T-helper 1 cell treated with Interleukin-12 subunit alpha and Interleukin-12 subunit beta and Interleukin-4 antibody, amounts not matched to agents 30 ng/mL and 1 ng/mL, for 36 hours (primary cell): ENCODE measurements at regions not wholly inside any gene's neighbourhood (a gene's known extent, or its start where the extent isn't known, plus 50 kb on each side); places are given as distances from the start of the nearest gene placed in this dataset.

ENCODE experiments used
- intact Hi-C: fragments of 100-400 bp; cut with micrococcal nuclease; formaldehyde crosslinking; loops from one replicate; pipeline ENCODE4 v1.15.1; 2024

DNA sequence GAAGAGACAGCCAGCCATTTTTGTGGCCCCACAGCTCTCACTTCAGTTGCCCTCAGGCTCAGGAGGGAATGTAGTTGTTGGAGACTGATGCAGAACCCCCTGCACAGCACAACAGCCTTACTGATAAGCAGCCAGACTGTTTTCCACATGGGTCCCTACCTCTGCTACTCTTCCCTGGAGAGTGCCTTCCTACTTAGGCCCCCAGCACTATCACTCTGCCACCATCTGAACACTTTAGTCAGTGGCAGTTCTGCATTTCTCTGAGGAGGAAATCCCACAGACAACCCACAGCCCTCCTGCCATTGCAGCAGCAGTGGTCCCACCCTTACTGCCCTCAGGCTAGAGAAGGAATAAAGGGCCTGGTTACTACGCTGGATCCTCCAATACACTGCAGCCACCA, 61.8 kb upstream of the PTPRD start:
- intact Hi-C loops, result no loop called here

GRCh38 chr9:10678010-10678409, 65.2 kb upstream of the PTPRD start:
- intact Hi-C loops, result no loop called here

GRCh38 chr9:10678790-10679189, 66.0 kb upstream of the PTPRD start:
- intact Hi-C loops, result no loop called here

- intact Hi-C loops, result no loop called here
These were observed 74.1 kb upstream of the PTPRD start for GRCh38 chr9:10686943-10687342.

DNA sequence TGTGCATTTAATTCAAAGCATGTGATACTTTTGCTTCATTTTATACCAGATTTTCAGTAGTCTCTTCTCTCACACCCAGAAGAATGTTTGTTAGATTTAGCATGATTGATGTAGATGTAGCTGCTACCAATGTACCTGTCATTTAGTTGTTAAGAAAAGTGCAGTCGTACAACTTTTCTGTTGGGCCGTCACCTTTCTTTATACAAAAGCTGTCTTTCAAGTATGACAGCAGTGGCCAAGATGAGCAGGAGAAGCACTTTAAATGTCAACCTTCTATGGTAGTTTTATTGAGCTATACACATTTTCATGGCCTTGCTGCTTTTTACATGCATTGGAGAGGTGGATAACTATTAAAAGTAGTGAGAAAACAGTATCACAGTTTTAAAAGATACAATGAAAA, 77.7 kb upstream of the PTPRD start:
- intact Hi-C loops, result no loop called here

DNA sequence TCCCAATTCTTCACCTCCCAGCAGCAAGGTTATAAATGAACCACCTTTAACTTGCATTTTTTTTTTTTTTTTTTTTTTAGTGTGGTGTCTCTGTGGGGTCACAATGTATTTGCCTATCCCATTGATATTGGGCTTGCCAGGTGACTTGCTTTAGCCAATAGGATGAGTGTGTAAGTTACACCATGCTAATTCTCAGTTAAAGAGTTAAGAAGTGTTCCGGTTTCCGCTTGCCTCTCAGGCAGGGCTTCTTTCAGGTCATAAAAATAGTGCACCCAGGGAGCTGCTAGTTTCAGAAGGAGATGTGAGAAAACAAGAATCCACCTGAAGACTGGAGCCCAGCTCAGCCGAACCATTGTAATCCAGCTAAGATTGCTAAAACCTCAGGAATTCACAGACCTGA, 84.2 kb upstream of the PTPRD start:
- intact Hi-C loops, result no loop called here

DNA sequence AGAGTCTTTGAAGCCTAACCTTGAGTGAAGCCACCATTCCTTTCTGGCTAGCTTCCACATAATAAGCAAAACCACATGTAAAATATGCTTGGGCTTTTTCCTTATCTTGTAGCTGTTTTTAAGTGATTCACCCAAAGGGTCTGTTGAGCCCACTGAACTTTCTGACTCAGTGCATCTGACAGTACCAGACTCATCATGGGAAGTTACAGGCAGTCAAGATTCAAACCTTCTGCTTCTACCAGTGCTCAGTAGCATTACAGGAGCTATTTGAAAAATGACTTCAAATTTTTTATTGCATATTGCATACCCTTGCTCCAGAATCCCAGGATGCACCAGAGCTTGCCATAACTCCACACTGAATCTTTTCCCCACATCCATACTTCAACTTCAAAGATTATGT, 87.5 kb upstream of the PTPRD start:
- intact Hi-C loops, result no loop called here

GRCh38 chr9:10700915-10701314, 88.1 kb upstream of the PTPRD start:
- intact Hi-C loops, result no loop called here

DNA sequence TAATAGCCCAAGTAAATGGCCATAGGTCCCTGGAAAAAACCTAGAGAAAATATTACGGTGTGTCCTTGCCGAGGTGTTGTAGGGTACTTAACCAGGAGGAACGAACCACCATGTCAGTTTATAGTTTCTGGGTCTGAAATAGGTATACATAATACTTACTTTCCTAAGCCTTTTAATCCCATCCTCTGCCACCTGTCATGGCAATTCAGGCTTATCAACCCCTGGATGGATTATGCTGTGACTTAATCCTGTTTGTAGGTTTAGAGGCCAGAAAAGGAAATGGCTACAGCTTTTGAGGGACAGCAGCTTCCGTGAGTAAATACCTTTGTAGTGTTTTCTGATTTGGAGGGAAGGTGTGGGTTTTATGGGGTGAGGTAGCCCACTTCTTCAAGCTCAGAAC, 89.1 kb upstream of the PTPRD start:
- intact Hi-C loops, result no loop called here

GRCh38 chr9:10703139-10703538, 90.3 kb upstream of the PTPRD start:
- intact Hi-C loops, result no loop called here

GRCh38 chr9:10704720-10705119, 91.9 kb upstream of the PTPRD start:
- intact Hi-C loops, result no loop called here

DNA sequence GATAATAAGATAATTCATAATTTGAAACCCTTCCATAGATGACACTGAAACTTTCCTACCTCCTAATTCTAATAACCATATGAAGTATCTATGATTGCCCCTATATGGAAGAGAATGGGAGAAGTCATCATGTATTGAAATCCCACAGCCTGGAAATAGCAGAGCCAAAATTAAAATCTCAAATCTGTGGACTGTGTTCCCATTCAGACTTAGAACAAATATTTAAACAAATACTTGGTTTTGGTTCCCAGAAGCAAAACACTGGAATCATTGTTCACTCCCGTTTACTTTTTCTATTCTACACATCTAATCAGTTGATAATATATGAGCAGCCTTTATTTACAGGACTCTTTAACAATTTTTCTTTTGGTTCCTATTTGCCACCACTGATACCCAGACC, 92.6 kb upstream of the PTPRD start:
- intact Hi-C loops, result no loop called here

GRCh38 chr9:10706788-10707187, 94.0 kb upstream of the PTPRD start:
- intact Hi-C loops, result no loop called here

- intact Hi-C loops, result no loop called here
These were observed 108.5 kb upstream of the PTPRD start for GRCh38 chr9:10721301-10721700.

DNA sequence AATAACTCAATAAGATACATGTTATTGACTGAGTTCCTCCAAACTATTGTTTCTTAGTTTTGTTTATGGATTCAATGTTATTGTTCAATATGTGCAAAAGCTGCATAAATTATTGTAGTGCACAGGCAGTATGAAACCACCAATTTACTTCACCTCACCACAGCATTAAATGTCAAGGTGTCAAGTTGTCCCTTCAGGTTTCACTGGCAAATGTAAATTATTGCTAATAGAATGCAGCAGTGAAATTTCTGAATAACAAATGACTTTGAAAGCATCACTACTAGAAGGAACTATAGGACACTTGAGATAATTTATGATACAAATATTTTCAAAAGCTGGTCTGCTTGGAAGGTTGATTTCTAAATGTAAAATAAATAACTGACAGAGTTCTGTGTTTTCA, 116.4 kb upstream of the PTPRD start:
- intact Hi-C loops, result no loop called here

- intact Hi-C loops, result no loop called here
These were observed 131.9 kb upstream of the PTPRD start for GRCh38 chr9:10744669-10745068.

- intact Hi-C loops, result no loop called here
These were observed 140.7 kb upstream of the PTPRD start for GRCh38 chr9:10753474-10753873.

GRCh38 chr9:10764481-10764880, 151.7 kb upstream of the PTPRD start:
- intact Hi-C loops, result no loop called here

DNA sequence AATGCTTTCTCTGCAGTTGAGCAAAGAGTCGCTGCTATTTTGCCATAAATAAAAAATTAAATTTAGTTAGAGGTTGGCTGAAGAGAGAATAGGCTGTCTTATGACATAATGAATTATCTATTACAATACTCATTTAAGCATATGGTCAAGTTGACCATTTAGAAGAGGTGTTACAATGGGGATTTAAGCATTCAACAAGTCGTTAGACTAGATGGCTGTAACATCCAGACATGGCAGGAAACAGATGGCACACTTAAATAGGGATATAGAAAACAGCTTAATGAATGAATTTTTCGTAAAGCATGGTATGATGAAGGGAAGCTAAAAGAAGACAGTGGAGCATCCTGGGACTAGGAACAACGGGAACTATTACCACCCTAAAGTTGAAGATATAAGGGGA, 160.3 kb upstream of the PTPRD start:
- intact Hi-C loops, result no loop called here

DNA sequence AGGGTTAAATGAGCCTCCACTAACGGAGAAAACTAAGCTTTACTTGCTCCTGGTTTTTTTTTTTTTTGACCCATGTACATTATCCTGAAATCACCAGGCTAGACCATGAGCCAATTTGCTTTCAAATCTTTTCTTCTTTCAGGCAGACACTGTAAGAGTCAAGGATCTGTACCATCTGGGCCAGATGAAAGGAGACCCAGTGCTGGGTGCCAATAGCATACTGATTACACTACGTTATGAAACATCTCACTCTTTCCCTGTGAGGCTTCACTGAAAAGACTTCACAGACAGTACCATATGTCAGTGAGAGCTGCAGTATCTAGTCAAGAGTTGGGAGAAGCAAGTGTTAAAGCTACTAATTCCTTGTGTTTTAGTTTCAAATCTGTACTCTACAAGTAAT, 161.2 kb upstream of the PTPRD start:
- intact Hi-C loops, result no loop called here

DNA sequence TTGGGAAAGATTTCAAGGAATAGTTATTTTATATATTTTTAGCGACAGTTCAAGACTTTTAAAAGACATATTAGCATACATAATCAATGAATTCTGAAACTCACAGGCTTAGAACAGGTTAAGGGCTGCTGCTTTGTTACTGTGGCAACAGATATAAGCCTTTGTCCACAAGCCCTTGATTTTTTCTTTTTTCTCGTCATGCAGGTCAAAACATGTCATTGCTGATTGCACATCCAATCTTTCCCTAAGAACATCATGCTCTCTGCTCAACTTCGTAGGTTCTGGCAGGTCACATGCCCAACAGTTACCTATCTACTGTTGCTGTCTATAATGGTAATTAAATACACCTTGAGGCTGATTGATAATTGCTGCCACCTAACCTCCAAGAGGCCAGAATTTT, 172.5 kb upstream of the PTPRD start:
- intact Hi-C loops, result no loop called here

DNA sequence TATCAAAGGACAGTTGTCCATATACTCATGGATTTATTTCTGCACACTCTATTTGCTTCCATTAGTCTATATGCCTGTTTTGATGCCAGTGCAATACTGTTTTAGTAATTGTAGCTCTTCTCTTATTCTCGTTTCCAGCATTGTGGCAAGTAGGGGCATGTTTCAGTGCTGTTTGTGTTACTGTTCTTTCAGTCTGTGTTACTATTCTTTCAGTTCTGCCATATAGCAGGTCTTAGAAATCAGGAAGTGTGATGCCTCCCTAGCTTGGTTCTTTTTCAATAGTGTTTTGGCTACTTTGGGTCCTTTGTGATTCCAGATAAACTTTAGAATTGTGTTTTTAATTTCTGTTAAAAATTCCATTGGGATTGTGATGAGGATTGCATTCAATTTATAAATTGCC, 180.5 kb upstream of the PTPRD start:
- intact Hi-C loops, result no loop called here

DNA sequence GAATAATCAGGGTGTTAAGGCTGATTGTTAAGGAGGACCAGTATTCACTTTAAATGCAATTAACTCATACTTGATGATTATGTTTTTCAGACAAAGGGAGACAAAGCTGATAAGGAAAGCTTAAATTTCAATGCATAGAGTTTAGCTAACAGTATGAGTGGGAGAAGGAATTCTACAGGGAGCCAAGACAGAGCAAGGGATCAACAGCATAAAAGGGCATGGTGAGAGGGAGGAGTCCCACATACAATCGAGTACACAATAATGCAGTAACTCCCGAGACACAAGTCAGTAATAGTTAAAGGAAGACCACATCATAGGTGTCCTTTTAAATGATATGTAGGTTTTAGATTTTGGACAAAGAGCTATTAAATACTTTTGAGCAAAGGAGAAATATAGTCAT, 191.7 kb upstream of the PTPRD start:
- intact Hi-C loops, result no loop called here

DNA sequence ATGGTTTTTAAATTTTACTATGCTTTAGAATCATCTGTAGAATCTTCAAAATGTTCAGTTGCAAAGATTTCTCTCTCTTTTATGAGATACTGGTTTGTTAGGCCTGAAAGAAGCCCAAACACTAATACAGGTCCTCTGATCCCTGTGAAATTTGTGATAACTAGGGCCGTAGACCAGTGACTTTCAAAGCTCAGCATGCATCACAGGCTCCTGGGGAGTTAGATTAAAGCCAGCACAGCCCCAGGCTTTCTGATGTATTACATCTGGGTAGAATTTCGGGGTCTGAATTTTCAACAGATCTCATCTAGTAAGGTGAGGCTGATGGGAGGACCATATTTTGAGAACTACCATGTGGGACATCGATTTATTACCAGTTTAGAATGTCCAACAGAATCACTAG, 194.1 kb upstream of the PTPRD start:
- intact Hi-C loops, result no loop called here

GRCh38 chr9:10818206-10818605, 205.4 kb upstream of the PTPRD start:
- intact Hi-C loops, result no loop called here
